HEK293 (cell line): ENCODE measurements at regions not wholly inside any gene's neighbourhood (a gene's known extent, or its start where the extent isn't known, plus 50 kb on each side); places are given as distances from the start of the nearest gene placed in this dataset.

Experiments
- CTCF ChIA-PET: fragments of 350-600 bp; formaldehyde crosslinking; extraction: SDS; loops from one replicate; lab custom pipeline; 2021; ENCODE audit warnings: antibody characterized with exemption; lab: Yijun Ruan, JAX
- POLR2A ChIA-PET: fragments of 300-600 bp; formaldehyde crosslinking; extraction: SDS; loops from one replicate; lab custom pipeline; 2020; ENCODE audit warnings: antibody characterized with exemption, inconsistent platforms; lab: Yijun Ruan, JAX
- H3K27ac ChIP-seq: fragments of 200-500 bp; sonication (Bioruptor generic); 2 replicates; pipeline ENCODE4 v1.5.1; 2014; ENCODE audit warnings: low read depth, low read length, control low read depth, inconsistent platforms; ENCODE audit errors: extremely low read depth
- H3K36me3 ChIP-seq, 2 experiments: fragments of 200-500 bp in 1 of 2; sonication (Bioruptor generic) in 1 of 2; 1 replicate in 1 of 2; 2 replicates in 1 of 2; pipeline ENCODE4 v1.5.1; 2014 to 2017; ENCODE audit warnings: inconsistent platforms in 2 of 2, low read length in 2 of 2; ENCODE audit not compliant: control insufficient read depth in 2 of 2, insufficient read depth in 1 of 2
- H3K4me1 ChIP-seq: fragments of 200-500 bp; sonication (Bioruptor generic); 2 replicates; pipeline ENCODE4 v1.5.1; 2014; ENCODE audit warnings: mild to moderate bottlenecking, low read length, inconsistent platforms; ENCODE audit not compliant: control insufficient read depth, insufficient read depth
- H3K4me3 ChIP-seq: 2 replicates; pipeline ENCODE4 v1.5.1; 2011; ENCODE audit warnings: low read depth, mild to moderate bottlenecking, control low read depth, low read length, moderate library complexity
- H3K9me3 ChIP-seq: fragments of 200-500 bp; sonication (Bioruptor generic); 2 replicates; pipeline ENCODE4 v1.5.1; 2014; ENCODE audit warnings: low read depth, low read length, inconsistent platforms; ENCODE audit not compliant: control insufficient read depth, insufficient read depth
- AEBP2 ChIP-seq: fragments of 450-650 bp; formaldehyde crosslinking; IDR thresholded peaks from 2 replicates; pipeline ENCODE4 v1.5.1; 2016; ENCODE audit warnings: missing biosample characterization, missing genetic modification characterization, borderline replicate concordance
- BCL11B ChIP-seq: fragments of 450-650 bp; formaldehyde crosslinking; IDR thresholded peaks from 2 replicates; pipeline ENCODE4 v1.5.1; 2016; ENCODE audit warnings: low read depth, missing biosample characterization, missing genetic modification characterization
- KLF10 ChIP-seq: fragments of 450-650 bp; IDR thresholded peaks from 2 replicates; pipeline ENCODE4 v1.5.1; 2018; ENCODE audit warnings: missing biosample characterization, mild to moderate bottlenecking, missing genetic modification characterization
- KLF16 ChIP-seq: fragments of 450-650 bp; formaldehyde crosslinking; IDR thresholded peaks from 2 replicates; pipeline ENCODE4 v1.5.1; 2017; ENCODE audit warnings: missing biosample characterization, missing genetic modification characterization
- KLF8 ChIP-seq: fragments of 450-650 bp; formaldehyde crosslinking; IDR thresholded peaks from 2 replicates; pipeline ENCODE4 v1.5.1; 2016; ENCODE audit warnings: missing biosample characterization, missing genetic modification characterization
- OVOL3 ChIP-seq: fragments of 450-650 bp; formaldehyde crosslinking; IDR thresholded peaks from 2 replicates; pipeline ENCODE4 v1.5.1; 2016; ENCODE audit warnings: missing biosample characterization, missing genetic modification characterization
- PRDM10 ChIP-seq: fragments of 450-650 bp; formaldehyde crosslinking; IDR thresholded peaks from 2 replicates; pipeline ENCODE4 v1.5.1; 2016; ENCODE audit warnings: missing biosample characterization, missing genetic modification characterization
- WT1 ChIP-seq: fragments of 450-650 bp; formaldehyde crosslinking; IDR thresholded peaks from 2 replicates; pipeline ENCODE4 v1.5.1; 2016; ENCODE audit warnings: missing biosample characterization, missing genetic modification characterization
- ZNF146 ChIP-seq: fragments of 450-650 bp; formaldehyde crosslinking; IDR thresholded peaks from 2 replicates; pipeline ENCODE4 v1.5.1; 2016; ENCODE audit warnings: missing biosample characterization, missing genetic modification characterization
- ZNF169 ChIP-seq: fragments of 450-650 bp; formaldehyde crosslinking; IDR thresholded peaks from 2 replicates; pipeline ENCODE4 v1.5.1; 2016; ENCODE audit warnings: missing biosample characterization, missing genetic modification characterization
- ZNF211 ChIP-seq: fragments of 450-650 bp; formaldehyde crosslinking; IDR thresholded peaks from 2 replicates; pipeline ENCODE4 v1.5.1; 2016; ENCODE audit warnings: low read depth, missing biosample characterization, missing genetic modification characterization
- ZNF23 ChIP-seq: fragments of 450-650 bp; formaldehyde crosslinking; IDR thresholded peaks from 2 replicates; pipeline ENCODE4 v1.5.1; 2016; ENCODE audit warnings: missing biosample characterization, missing genetic modification characterization, borderline replicate concordance
- ZNF350 ChIP-seq: fragments of 450-650 bp; formaldehyde crosslinking; IDR thresholded peaks from 2 replicates; pipeline ENCODE4 v1.5.0; 2017; ENCODE audit warnings: missing biosample characterization, mild to moderate bottlenecking, missing genetic modification characterization
- ZNF529 ChIP-seq: fragments of 450-650 bp; formaldehyde crosslinking; IDR thresholded peaks from 2 replicates; pipeline ENCODE4 v1.5.1; 2017; ENCODE audit warnings: missing genetic modification characterization, missing biosample characterization; ENCODE audit not compliant: insufficient replicate concordance
- ZNF530 ChIP-seq: fragments of 450-650 bp; formaldehyde crosslinking; IDR thresholded peaks from 2 replicates; pipeline ENCODE4 v1.5.1; 2016; ENCODE audit warnings: low read depth, missing biosample characterization, missing genetic modification characterization
- ZNF600 ChIP-seq: fragments of 450-650 bp; formaldehyde crosslinking; IDR thresholded peaks from 2 replicates; pipeline ENCODE4 v1.5.1; 2016; ENCODE audit warnings: missing biosample characterization, missing genetic modification characterization
- ZNF623 ChIP-seq: fragments of 450-650 bp; formaldehyde crosslinking; IDR thresholded peaks from 2 replicates; pipeline ENCODE4 v1.5.1; 2016; ENCODE audit warnings: missing biosample characterization, missing genetic modification characterization
- ZNF626 ChIP-seq: fragments of 450-650 bp; sonication (Bioruptor Pico); formaldehyde crosslinking; IDR thresholded peaks from 2 replicates; pipeline ENCODE4 v1.5.1; 2018; ENCODE audit warnings: missing biosample characterization, missing genetic modification characterization, inconsistent platforms
- ZNF701 ChIP-seq: fragments of 450-650 bp; formaldehyde crosslinking; IDR thresholded peaks from 2 replicates; pipeline ENCODE4 v1.5.1; 2016; ENCODE audit warnings: missing biosample characterization, missing genetic modification characterization
- ZNF704 ChIP-seq: fragments of 450-650 bp; formaldehyde crosslinking; IDR thresholded peaks from 2 replicates; pipeline ENCODE4 v1.5.1; 2016; ENCODE audit warnings: missing biosample characterization, missing genetic modification characterization
- ZNF776 ChIP-seq: fragments of 450-650 bp; formaldehyde crosslinking; IDR thresholded peaks from 2 replicates; pipeline ENCODE4 v1.5.0; 2017; ENCODE audit warnings: missing biosample characterization, missing genetic modification characterization, borderline replicate concordance
- ZNF777 ChIP-seq: fragments of 450-650 bp; formaldehyde crosslinking; IDR thresholded peaks from 2 replicates; pipeline ENCODE4 v1.5.1; 2017; ENCODE audit warnings: missing biosample characterization, missing genetic modification characterization, borderline replicate concordance
- ZSCAN23 ChIP-seq: fragments of 450-650 bp; formaldehyde crosslinking; IDR thresholded peaks from 2 replicates; pipeline ENCODE4 v1.5.1; 2016; ENCODE audit warnings: missing biosample characterization, missing genetic modification characterization
- ZSCAN4 ChIP-seq: fragments of 450-650 bp; formaldehyde crosslinking; IDR thresholded peaks from 2 replicates; pipeline ENCODE4 v1.5.1; 2017; ENCODE audit warnings: missing biosample characterization, missing genetic modification characterization

GRCh38 chrX:34565981-34566380, 91.1 kb downstream of the TMEM47 start:
- no peak for TF ChIP-seq ZNF777
- no peak for TF ChIP-seq ZNF776
- TF ChIP-seq PRDM10 (tag by site-specific recombination) = no peak
- TF ChIP-seq BCL11B (tag by site-specific recombination) = no peak
- Histone ChIP-seq H3K9me3 (no peaks in the 10 kb centered on the region), H3K36me3 (no peaks in the 10 kb centered on the region), H3K4me3 (no peak overlapping the region), H3K4me1 (no peaks in the 10 kb centered on the region), H3K27ac (no peak overlapping the region)
- CTCF ChIA-PET = no interaction called here
- POLR2A ChIA-PET = no interaction called here

- CTCF ChIA-PET = interaction anchor here (0.5 to 0.8 kb wide), 2 partner anchors 14 to 158 kb away, joined by 3 to 4 read pairs; no protein-coding TSS in a partner anchor
- POLR2A ChIA-PET = no interaction called here
- Histone ChIP-seq H3K4me3 (no peak overlapping the region), H3K4me1 (no peaks in the 10 kb centered on the region), H3K27ac (no peak overlapping the region), H3K36me3 (no peaks in the 10 kb centered on the region), H3K9me3 (no peaks in the 10 kb centered on the region)
- TF ChIP-seq ZNF701 = no peak
- TF ChIP-seq ZNF529 (tag by site-specific recombination) = no peak
- no peak for TF ChIP-seq AEBP2 (tag by site-specific recombination)
Observed at GRCh38 chrX:34563804-34564203, 93.3 kb downstream of the TMEM47 start.

GRCh38 chrX:34563061-34563460, 94.0 kb downstream of the TMEM47 start:
- H3K9me3 ChIP-seq = no peaks in the 10 kb centered on the region
- H3K4me3 ChIP-seq = no peak overlapping the region
- POLR2A ChIA-PET = no interaction called here
- no peak for TF ChIP-seq ZNF350
- TF ChIP-seq ZNF530 (tag by site-specific recombination) = no peak
- no peak for TF ChIP-seq OVOL3
- TF ChIP-seq ZNF146 (tag by site-specific recombination) = no peak
- TF ChIP-seq ZNF600 (tag by site-specific recombination) = no peak
- TF ChIP-seq ZNF211 = no peak
- TF ChIP-seq ZNF623 (tag by site-specific recombination) = no peak
- no peak for TF ChIP-seq ZNF704 (tag by site-specific recombination)
- no peak for TF ChIP-seq ZNF169 (tag by site-specific recombination)
- no peak for TF ChIP-seq KLF8 (tag by site-specific recombination)
- TF ChIP-seq ZSCAN23 (tag by site-specific recombination) = no peak
- TF ChIP-seq KLF16 = no peak
- TF ChIP-seq ZSCAN4 (tag by site-specific recombination) = no peak
- TF ChIP-seq WT1 = no peak
- TF ChIP-seq KLF10 (tag by site-specific recombination) = no peak
- TF ChIP-seq ZNF626 (tag by site-specific recombination) = no peak
- no peak for TF ChIP-seq ZNF23 (tag by site-specific recombination)
- TF ChIP-seq, all 188 proteins: peak for 0
- H3K27ac ChIP-seq = no peak overlapping the region
- no peaks in the 10 kb centered on the region for H3K36me3 ChIP-seq
- H3K4me1 ChIP-seq = no peaks in the 10 kb centered on the region
- CTCF ChIA-PET = interaction anchor here (0.6 kb wide), 1 partner anchor 345 kb away, joined by 3 read pairs; no protein-coding TSS in a partner anchor
